GM12878 (cell line): ENCODE measurements at regions not wholly inside any gene's neighbourhood (a gene's known extent, or its start where the extent isn't known, plus 50 kb on each side); places are given as distances from the start of the nearest gene placed in this dataset.

Experiments
- POLR2AphosphoS5 ChIP-seq: IDR thresholded peaks from 2 replicates; pipeline ENCODE4 v1.6.1; 2011; ENCODE audit warnings: mild to moderate bottlenecking, low read length, inconsistent platforms
- TAF1 ChIP-seq: IDR thresholded peaks from 2 replicates; pipeline ENCODE4 v1.6.1; 2011; ENCODE audit warnings: mild to moderate bottlenecking, low read depth, low read length, borderline replicate concordance
- TCF12 ChIP-seq: IDR thresholded peaks from 2 replicates; pipeline ENCODE4 v1.6.1; 2011; ENCODE audit warnings: low read depth, mild to moderate bottlenecking, low read length
- ZZZ3 ChIP-seq: IDR thresholded peaks from 2 replicates; pipeline ENCODE4 v1.6.1; 2011; ENCODE audit warnings: low read depth; ENCODE audit not compliant: control insufficient read depth, insufficient read length
- TF ChIP-seq, protein P1 (sequence below), 3 experiments: IDR thresholded peaks in 2 of 3; conservative IDR thresholded peaks in 1 of 3; 2 replicates each; pipeline ENCODE4 v1.5.1; 2011; ENCODE audit warnings: low read depth in 3 of 3, low read length in 3 of 3, mild to moderate bottlenecking in 3 of 3, control low read depth in 2 of 3, moderate library complexity in 2 of 3, inconsistent platforms in 1 of 3, mixed read lengths in 1 of 3; ENCODE audit not compliant: control insufficient read depth in 2 of 3, insufficient read depth in 1 of 3; ENCODE audit errors: extremely low read depth in 1 of 3

DNA sequence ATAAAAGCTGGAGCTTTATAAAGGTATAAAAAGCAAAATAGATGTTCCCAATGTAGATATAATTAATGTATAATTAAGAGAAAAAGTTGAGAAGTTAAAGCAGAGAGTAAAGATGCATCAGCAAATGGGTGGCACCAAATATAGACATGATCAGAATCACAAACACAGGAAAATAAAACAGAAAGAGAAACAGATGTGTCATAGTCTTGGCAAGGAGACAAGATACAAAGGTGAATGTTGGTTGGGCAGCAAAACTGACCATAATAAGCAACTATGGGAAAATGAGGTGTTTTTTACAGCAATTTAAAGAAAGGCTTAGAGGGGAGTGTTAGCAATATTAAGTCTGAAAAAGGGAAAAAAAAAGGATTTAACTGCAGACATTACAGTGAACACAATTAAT is 135.4 kb upstream of the CLEC14A start:
- TF ChIP-seq TAF1 (no peak), ZZZ3 (no peak), TCF12 (no peak), POLR2AphosphoS5 (no peak)
- TF ChIP-seq, protein P1, sequence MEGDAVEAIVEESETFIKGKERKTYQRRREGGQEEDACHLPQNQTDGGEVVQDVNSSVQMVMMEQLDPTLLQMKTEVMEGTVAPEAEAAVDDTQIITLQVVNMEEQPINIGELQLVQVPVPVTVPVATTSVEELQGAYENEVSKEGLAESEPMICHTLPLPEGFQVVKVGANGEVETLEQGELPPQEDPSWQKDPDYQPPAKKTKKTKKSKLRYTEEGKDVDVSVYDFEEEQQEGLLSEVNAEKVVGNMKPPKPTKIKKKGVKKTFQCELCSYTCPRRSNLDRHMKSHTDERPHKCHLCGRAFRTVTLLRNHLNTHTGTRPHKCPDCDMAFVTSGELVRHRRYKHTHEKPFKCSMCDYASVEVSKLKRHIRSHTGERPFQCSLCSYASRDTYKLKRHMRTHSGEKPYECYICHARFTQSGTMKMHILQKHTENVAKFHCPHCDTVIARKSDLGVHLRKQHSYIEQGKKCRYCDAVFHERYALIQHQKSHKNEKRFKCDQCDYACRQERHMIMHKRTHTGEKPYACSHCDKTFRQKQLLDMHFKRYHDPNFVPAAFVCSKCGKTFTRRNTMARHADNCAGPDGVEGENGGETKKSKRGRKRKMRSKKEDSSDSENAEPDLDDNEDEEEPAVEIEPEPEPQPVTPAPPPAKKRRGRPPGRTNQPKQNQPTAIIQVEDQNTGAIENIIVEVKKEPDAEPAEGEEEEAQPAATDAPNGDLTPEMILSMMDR (IDR thresholded peaks at IDR 0.05 in 2 of 3, conservative IDR thresholded peaks at IDR 0.05 in 1 of 3; ENCODE audit: control insufficient read depth in 2 of 3, extremely low read depth in 1 of 3, insufficient read depth in 1 of 3, low read depth in 3 of 3, low read length in 3 of 3), result no peak
